ENCODE measurements at regions not wholly inside any gene's neighbourhood (a gene's known extent, or its start where the extent isn't known, plus 50 kb on each side); places are given as distances from the start of the nearest gene placed in this dataset.

DNA sequence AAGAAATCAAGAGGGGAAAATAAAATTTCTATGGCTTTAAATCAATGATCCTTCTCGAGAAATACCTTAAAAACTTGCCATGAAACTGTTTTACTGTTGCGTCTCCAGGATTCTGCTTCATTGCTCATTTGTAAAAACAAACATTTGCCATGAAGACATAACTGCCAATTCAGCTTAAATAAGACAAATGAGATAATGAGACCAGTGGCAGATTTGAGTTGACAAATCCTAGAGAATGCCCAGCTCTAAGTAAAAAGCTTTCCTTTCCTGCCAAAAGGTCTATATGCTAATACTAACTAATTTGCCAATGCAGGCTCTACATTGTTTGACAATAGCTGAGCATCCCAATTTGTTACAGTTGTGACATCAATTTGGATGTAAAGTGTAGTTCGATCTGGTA is 400.5 kb upstream of the PCDH9 start:
- ChIA-PET CTCF (interaction anchor here (0.9 kb wide), 1 partner anchor 52 kb away, joined by 6 read pairs; no protein-coding TSS in a partner anchor), POLR2A (no interaction called here), SMC1A (ENCODE audit: uncharacterized antibody, unreplicated experiment) (no interaction called here), RAD21 (ENCODE audit: unreplicated experiment) (no interaction called here)
- no peak for DNase-seq (ENCODE audit: low read depth, low spot score)
- TF ChIP-seq, protein P1, sequence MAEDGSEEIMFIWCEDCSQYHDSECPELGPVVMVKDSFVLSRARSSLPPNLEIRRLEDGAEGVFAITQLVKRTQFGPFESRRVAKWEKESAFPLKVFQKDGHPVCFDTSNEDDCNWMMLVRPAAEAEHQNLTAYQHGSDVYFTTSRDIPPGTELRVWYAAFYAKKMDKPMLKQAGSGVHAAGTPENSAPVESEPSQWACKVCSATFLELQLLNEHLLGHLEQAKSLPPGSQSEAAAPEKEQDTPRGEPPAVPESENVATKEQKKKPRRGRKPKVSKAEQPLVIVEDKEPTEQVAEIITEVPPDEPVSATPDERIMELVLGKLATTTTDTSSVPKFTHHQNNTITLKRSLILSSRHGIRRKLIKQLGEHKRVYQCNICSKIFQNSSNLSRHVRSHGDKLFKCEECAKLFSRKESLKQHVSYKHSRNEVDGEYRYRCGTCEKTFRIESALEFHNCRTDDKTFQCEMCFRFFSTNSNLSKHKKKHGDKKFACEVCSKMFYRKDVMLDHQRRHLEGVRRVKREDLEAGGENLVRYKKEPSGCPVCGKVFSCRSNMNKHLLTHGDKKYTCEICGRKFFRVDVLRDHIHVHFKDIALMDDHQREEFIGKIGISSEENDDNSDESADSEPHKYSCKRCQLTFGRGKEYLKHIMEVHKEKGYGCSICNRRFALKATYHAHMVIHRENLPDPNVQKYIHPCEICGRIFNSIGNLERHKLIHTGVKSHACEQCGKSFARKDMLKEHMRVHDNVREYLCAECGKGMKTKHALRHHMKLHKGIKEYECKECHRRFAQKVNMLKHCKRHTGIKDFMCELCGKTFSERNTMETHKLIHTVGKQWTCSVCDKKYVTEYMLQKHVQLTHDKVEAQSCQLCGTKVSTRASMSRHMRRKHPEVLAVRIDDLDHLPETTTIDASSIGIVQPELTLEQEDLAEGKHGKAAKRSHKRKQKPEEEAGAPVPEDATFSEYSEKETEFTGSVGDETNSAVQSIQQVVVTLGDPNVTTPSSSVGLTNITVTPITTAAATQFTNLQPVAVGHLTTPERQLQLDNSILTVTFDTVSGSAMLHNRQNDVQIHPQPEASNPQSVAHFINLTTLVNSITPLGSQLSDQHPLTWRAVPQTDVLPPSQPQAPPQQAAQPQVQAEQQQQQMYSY (CRISPR knock-in tag; IDR thresholded peaks at IDR 0.05) = no peak
- no peak for TF ChIP-seq NBN (IDR thresholded peaks at IDR 0.05)
- TF ChIP-seq SRF (IDR thresholded peaks at IDR 0.05; ENCODE audit: low read depth in 2 of 2, low read length in 2 of 2) = no peak
- TF ChIP-seq SUZ12 (IDR thresholded peaks at IDR 0.05; ENCODE audit: unreplicated experiment) = no peak
- TF ChIP-seq, protein P2, sequence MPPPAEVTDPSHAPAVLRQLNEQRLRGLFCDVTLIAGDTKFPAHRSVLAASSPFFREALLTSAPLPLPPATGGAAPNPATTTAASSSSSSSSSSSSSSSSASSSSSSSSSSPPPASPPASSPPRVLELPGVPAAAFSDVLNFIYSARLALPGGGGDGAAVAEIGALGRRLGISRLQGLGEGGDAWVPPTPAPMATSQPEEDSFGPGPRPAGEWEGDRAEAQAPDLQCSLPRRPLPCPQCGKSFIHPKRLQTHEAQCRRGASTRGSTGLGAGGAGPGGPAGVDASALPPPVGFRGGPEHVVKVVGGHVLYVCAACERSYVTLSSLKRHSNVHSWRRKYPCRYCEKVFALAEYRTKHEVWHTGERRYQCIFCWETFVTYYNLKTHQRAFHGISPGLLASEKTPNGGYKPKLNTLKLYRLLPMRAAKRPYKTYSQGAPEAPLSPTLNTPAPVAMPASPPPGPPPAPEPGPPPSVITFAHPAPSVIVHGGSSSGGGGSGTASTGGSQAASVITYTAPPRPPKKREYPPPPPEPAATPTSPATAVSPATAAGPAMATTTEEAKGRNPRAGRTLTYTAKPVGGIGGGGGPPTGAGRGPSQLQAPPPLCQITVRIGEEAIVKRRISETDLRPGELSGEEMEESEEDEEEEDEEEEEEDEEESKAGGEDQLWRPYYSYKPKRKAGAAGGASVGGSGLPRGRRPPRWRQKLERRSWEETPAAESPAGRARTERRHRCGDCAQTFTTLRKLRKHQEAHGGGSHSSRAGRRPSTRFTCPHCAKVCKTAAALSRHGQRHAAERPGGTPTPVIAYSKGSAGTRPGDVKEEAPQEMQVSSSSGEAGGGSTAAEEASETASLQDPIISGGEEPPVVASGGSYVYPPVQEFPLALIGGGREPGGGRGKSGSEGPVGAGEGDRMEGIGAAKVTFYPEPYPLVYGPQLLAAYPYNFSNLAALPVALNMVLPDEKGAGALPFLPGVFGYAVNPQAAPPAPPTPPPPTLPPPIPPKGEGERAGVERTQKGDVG (CRISPR knock-in tag; IDR thresholded peaks at IDR 0.05) = no peak
- no peak for TF ChIP-seq TCF3 (IDR thresholded peaks at IDR 0.05; ENCODE audit: borderline replicate concordance, insufficient read depth, low read depth, low read length)
- no peak for TF ChIP-seq ZNF217 (IDR thresholded peaks at IDR 0.05)
- no peak for TF ChIP-seq RBBP5 (conservative IDR thresholded peaks at IDR 0.05)
- TF ChIP-seq NR2C2 (IDR thresholded peaks at IDR 0.05; ENCODE audit: borderline replicate concordance, control insufficient read depth, insufficient read length, low read depth) = no peak
- TF ChIP-seq BCL11A (IDR thresholded peaks at IDR 0.05; ENCODE audit: low read depth, low read length) = no peak
- in situ Hi-C loops (cut with MboI) = no loop called here
- no peak for FAIRE-seq
- H3K4me3 ChIP-seq = no peak overlapping the region
- no peaks in the 10 kb centered on the region for H3K79me2 ChIP-seq (ENCODE audit: control insufficient read depth, insufficient read depth, low read length)
- no peaks in the 10 kb centered on the region for H3K36me3 ChIP-seq (ENCODE audit: control insufficient read depth in 2 of 2, insufficient read depth in 2 of 2, low read length in 1 of 2)
- no peak overlapping the region for H3K4me2 ChIP-seq (ENCODE audit: control insufficient read depth, insufficient read depth)
- ATAC-seq = no peak
- H3K27me3 ChIP-seq (replicated peaks in 1 of 2; ENCODE audit: control insufficient read depth in 2 of 2, insufficient read depth in 2 of 2, low read length in 1 of 2) = no peaks in the 10 kb centered on the region
- 17% methylated on average over 3 of the region's 3 CpGs for WGBS (ENCODE audit: insufficient coverage, insufficient replicate concordance, low lambda C conversion rate, missing lambda C conversion rate)
- H3K9me3 ChIP-seq (replicated peaks; ENCODE audit: control insufficient read depth, insufficient read depth, low read length) = no peaks in the 10 kb centered on the region
- no peak overlapping the region for H3K9ac ChIP-seq (ENCODE audit: control insufficient read depth, insufficient read depth, low read length)
- intact Hi-C loops (cut with micrococcal nuclease; ENCODE audit: unreplicated experiment) = no loop called here
- no TSS peak for BruUV-seq (replicated peaks)
- no peak overlapping the region for H2AFZ ChIP-seq (ENCODE audit: control insufficient read depth, low read depth, low read length)
- no peaks in the 10 kb centered on the region for H4K20me1 ChIP-seq (ENCODE audit: control insufficient read depth, insufficient read depth)
- no peak overlapping the region for H3K27ac ChIP-seq (ENCODE audit: control insufficient read depth, insufficient read depth)
- no peaks in the 10 kb centered on the region for H3K4me1 ChIP-seq (ENCODE audit: control insufficient read depth, insufficient read depth, low read length)
